ENCODE measurements at regions not wholly inside any gene's neighbourhood (a gene's known extent, or its start where the extent isn't known, plus 50 kb on each side); places are given as distances from the start of the nearest gene placed in this dataset.

DNA sequence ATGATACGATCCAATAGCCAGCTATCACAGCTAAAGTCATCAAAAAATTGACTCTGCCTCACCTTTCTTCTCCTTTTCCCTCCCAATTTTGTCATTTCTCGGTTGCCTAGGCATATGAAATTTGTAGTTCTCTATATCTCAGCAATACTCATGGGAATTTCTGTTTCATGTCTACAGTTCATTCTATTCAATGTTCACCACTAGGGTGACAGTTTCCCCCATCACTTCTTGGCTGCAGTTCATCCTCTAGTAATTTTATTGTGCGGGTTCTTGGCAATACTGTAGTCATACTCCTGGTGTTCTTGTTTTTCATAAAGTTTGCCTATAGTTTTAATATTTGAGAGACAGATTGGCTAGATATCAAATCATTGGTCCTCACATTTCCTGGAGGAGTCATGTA, 872.2 kb upstream of the ID2 start:
- H3K27ac ChIP-seq (ENCODE audit: low read depth in 2 of 2, low read length in 2 of 2), result no peak overlapping the region
- H3K9ac ChIP-seq (ENCODE audit: low read depth in 1 of 2, low read length in 2 of 2), result no peak overlapping the region
- no peaks in the 10 kb centered on the region for H3K27me3 ChIP-seq (ENCODE audit: control insufficient read depth in 2 of 2, insufficient read depth in 2 of 2, low read length in 2 of 2)
- H3K9me3 ChIP-seq (ENCODE audit: control insufficient read depth in 2 of 2, low read length in 2 of 2), result no peaks in the 10 kb centered on the region
- H3K4me1 ChIP-seq (ENCODE audit: control insufficient read depth in 2 of 2, insufficient read depth in 2 of 2, low read length in 2 of 2), result no peaks in the 10 kb centered on the region
- no peak overlapping the region for H3K4me3 ChIP-seq (ENCODE audit: low read length in 2 of 2)
- H3K36me3 ChIP-seq (ENCODE audit: control insufficient read depth in 2 of 2, insufficient read depth in 2 of 2, low read length in 2 of 2), result no peaks in the 10 kb centered on the region

GRCh38 chr2:7811073-7811472, 870.8 kb upstream of the ID2 start:
- no peaks in the 10 kb centered on the region for H3K27me3 ChIP-seq (ENCODE audit: control insufficient read depth in 2 of 2, insufficient read depth in 2 of 2, low read length in 2 of 2)
- no peak overlapping the region for H3K4me3 ChIP-seq (ENCODE audit: low read length in 2 of 2)
- no peak overlapping the region for H3K9ac ChIP-seq (ENCODE audit: low read depth in 1 of 2, low read length in 2 of 2)
- no peaks in the 10 kb centered on the region for H3K9me3 ChIP-seq (ENCODE audit: control insufficient read depth in 2 of 2, low read length in 2 of 2)
- H3K4me1 ChIP-seq (ENCODE audit: control insufficient read depth in 2 of 2, insufficient read depth in 2 of 2, low read length in 2 of 2), result no peaks in the 10 kb centered on the region
- H3K27ac ChIP-seq (ENCODE audit: low read depth in 2 of 2, low read length in 2 of 2), result no peak overlapping the region
- H3K36me3 ChIP-seq (ENCODE audit: control insufficient read depth in 2 of 2, insufficient read depth in 2 of 2, low read length in 2 of 2), result no peaks in the 10 kb centered on the region

DNA sequence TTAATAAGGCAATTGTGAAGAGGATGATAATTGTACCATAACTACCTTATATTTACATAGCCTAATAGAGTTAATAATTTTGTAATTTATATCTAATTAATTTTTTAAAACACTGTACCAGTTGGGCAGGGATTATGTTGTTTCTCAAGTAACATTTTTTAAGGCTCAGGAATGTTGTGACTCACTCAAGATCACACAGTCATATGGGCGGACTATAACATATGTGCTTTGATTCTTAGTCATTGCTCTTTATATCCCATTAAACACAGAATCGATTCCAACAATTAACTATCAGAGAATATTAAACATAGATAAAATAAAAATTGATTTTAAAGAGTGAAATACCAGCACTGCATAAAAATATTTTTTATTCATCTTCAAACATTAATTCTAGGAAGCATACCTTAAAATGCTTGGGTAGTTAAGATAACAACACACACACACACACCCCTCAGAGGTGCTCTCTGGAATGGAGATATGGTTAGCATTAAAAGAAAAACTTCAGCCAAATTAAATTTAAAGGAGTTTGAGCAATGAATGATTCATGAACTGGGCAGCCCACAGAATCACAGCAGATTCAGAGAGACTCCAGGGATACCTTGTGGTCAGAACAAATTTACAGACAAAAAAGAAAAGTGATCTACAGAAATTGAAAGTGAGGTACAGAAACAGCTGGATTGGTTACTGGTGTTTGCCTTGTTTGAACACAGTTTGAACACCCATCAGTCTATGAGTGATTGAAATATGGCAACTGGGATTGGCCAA, 869.4 kb upstream of the ID2 start:
- Histone ChIP-seq H3K4me1 (ENCODE audit: control insufficient read depth in 2 of 2, insufficient read depth in 2 of 2, low read length in 2 of 2) (no peaks in the 10 kb centered on the region), H3K9me3 (ENCODE audit: control insufficient read depth in 2 of 2, low read length in 2 of 2) (no peaks in the 10 kb centered on the region), H3K27ac (ENCODE audit: low read depth in 2 of 2, low read length in 2 of 2) (no peak overlapping the region), H3K36me3 (ENCODE audit: control insufficient read depth in 2 of 2, insufficient read depth in 2 of 2, low read length in 2 of 2) (no peaks in the 10 kb centered on the region), H3K27me3 (ENCODE audit: control insufficient read depth in 2 of 2, insufficient read depth in 2 of 2, low read length in 2 of 2) (no peaks in the 10 kb centered on the region), H3K4me3 (ENCODE audit: low read length in 2 of 2) (no peak overlapping the region), H3K9ac (ENCODE audit: low read depth in 1 of 2, low read length in 2 of 2) (no peak overlapping the region)

DNA sequence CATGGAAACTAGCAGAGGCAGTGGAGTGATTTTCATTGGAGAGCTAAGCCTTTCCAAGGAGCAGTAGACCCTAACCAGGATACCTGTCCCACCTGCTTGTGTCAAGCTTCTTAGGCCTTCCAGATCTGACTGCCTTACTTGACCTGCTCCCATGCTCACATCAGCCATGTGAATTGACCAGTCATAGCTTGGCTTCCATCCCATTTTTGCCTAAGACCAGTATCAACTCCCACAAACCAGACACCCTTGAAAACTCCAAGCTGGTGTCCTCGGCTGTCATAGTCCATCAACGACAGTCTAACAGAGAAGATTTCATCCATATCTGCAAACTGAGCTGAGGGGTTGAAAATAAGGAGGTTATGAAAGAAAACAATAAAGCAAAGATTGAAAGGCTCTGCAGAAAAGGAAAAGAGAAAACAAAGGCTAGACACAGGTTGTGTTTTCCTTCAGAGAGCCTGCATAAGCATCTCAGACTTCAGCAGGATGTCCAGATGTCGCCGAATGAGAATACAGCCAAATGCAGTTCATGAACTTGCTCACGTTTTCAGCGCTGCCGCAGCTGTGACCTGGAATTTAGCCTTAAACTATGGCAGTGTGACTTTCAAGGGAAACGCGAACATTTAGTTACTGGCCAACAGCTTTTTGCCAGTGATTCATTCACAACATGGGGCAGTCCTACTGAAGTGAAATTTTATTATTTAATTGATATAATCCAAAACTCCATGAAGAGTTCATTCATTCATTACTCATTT, 868.1 kb upstream of the ID2 start:
- H3K27me3 ChIP-seq (ENCODE audit: control insufficient read depth in 2 of 2, insufficient read depth in 2 of 2, low read length in 2 of 2), result no peaks in the 10 kb centered on the region
- H3K4me1 ChIP-seq (ENCODE audit: control insufficient read depth in 2 of 2, insufficient read depth in 2 of 2, low read length in 2 of 2), result no peaks in the 10 kb centered on the region
- H3K4me3 ChIP-seq (ENCODE audit: low read length in 2 of 2), result no peak overlapping the region
- H3K9me3 ChIP-seq (ENCODE audit: control insufficient read depth in 2 of 2, low read length in 2 of 2), result no peaks in the 10 kb centered on the region
- H3K9ac ChIP-seq (ENCODE audit: low read depth in 1 of 2, low read length in 2 of 2), result no peak overlapping the region
- no peaks in the 10 kb centered on the region for H3K36me3 ChIP-seq (ENCODE audit: control insufficient read depth in 2 of 2, insufficient read depth in 2 of 2, low read length in 2 of 2)
- H3K27ac ChIP-seq (ENCODE audit: low read depth in 2 of 2, low read length in 2 of 2), result no peak overlapping the region

GRCh38 chr2:7815726-7816125, 866.1 kb upstream of the ID2 start:
- Histone ChIP-seq H3K36me3 (ENCODE audit: control insufficient read depth in 2 of 2, insufficient read depth in 2 of 2, low read length in 2 of 2) (no peaks in the 10 kb centered on the region), H3K27me3 (ENCODE audit: control insufficient read depth in 2 of 2, insufficient read depth in 2 of 2, low read length in 2 of 2) (no peaks in the 10 kb centered on the region), H3K4me1 (ENCODE audit: control insufficient read depth in 2 of 2, insufficient read depth in 2 of 2, low read length in 2 of 2) (no peaks in the 10 kb centered on the region), H3K9me3 (ENCODE audit: control insufficient read depth in 2 of 2, low read length in 2 of 2) (no peaks in the 10 kb centered on the region), H3K27ac (ENCODE audit: low read depth in 2 of 2, low read length in 2 of 2) (no peak overlapping the region), H3K9ac (ENCODE audit: low read depth in 1 of 2, low read length in 2 of 2) (no peak overlapping the region), H3K4me3 (ENCODE audit: low read length in 2 of 2) (no peak overlapping the region)

GRCh38 chr2:7816233-7816632, 865.6 kb upstream of the ID2 start:
- no peaks in the 10 kb centered on the region for H3K4me1 ChIP-seq (ENCODE audit: control insufficient read depth in 2 of 2, insufficient read depth in 2 of 2, low read length in 2 of 2)
- no peak overlapping the region for H3K9ac ChIP-seq (ENCODE audit: low read depth in 1 of 2, low read length in 2 of 2)
- H3K27ac ChIP-seq (ENCODE audit: low read depth in 2 of 2, low read length in 2 of 2), result no peak overlapping the region
- H3K36me3 ChIP-seq (ENCODE audit: control insufficient read depth in 2 of 2, insufficient read depth in 2 of 2, low read length in 2 of 2), result no peaks in the 10 kb centered on the region
- no peaks in the 10 kb centered on the region for H3K9me3 ChIP-seq (ENCODE audit: control insufficient read depth in 2 of 2, low read length in 2 of 2)
- H3K4me3 ChIP-seq (ENCODE audit: low read length in 2 of 2), result no peak overlapping the region
- no peaks in the 10 kb centered on the region for H3K27me3 ChIP-seq (ENCODE audit: control insufficient read depth in 2 of 2, insufficient read depth in 2 of 2, low read length in 2 of 2)

DNA sequence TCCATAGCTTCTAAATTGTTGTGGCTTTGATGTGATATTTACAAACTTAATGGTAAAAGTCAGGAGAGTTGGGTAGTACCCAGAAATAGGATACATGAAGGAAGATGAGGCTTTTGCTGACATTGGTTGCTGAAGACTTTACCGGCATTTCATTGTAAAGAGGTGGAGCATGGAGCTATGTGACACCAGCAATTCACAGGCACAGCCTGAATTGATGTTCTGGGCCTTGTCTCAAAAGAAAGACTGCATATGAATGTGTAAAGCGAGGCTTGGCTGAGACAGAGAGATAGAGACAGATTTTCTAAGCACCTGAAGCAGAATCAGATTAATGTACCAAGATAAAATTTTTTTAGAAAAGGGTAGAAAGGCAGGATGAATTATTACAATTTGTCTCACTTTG, 864.9 kb upstream of the ID2 start:
- Histone ChIP-seq H3K4me1 (ENCODE audit: control insufficient read depth in 2 of 2, insufficient read depth in 2 of 2, low read length in 2 of 2) (no peaks in the 10 kb centered on the region), H3K9me3 (ENCODE audit: control insufficient read depth in 2 of 2, low read length in 2 of 2) (no peaks in the 10 kb centered on the region), H3K27ac (ENCODE audit: low read depth in 2 of 2, low read length in 2 of 2) (no peak overlapping the region), H3K36me3 (ENCODE audit: control insufficient read depth in 2 of 2, insufficient read depth in 2 of 2, low read length in 2 of 2) (no peaks in the 10 kb centered on the region), H3K9ac (ENCODE audit: low read depth in 1 of 2, low read length in 2 of 2) (no peak overlapping the region), H3K4me3 (ENCODE audit: low read length in 2 of 2) (no peak overlapping the region), H3K27me3 (ENCODE audit: control insufficient read depth in 2 of 2, insufficient read depth in 2 of 2, low read length in 2 of 2) (no peaks in the 10 kb centered on the region)

DNA sequence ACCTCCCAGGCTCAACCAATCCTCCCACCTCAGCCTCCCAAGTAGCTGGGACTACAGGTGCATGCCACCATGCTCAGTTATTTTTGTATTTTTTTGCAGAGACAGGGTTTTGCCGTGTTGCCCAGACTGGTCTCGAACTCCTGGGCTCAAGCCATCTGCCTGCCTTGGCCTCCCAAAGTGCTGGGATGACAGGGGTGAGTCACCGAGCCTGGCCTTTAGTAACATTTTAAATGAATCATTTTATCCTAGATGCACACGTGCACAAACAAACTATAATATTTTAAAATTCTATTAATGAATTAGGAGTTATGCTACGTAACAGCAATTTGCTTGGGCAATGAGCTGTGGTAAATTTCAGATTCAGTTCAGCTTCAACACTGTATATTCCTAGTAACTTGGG, 862.5 kb upstream of the ID2 start:
- no peaks in the 10 kb centered on the region for H3K27me3 ChIP-seq (ENCODE audit: control insufficient read depth in 2 of 2, insufficient read depth in 2 of 2, low read length in 2 of 2)
- no peaks in the 10 kb centered on the region for H3K36me3 ChIP-seq (ENCODE audit: control insufficient read depth in 2 of 2, insufficient read depth in 2 of 2, low read length in 2 of 2)
- H3K4me3 ChIP-seq (ENCODE audit: low read length in 2 of 2), result no peak overlapping the region
- H3K9me3 ChIP-seq (ENCODE audit: control insufficient read depth in 2 of 2, low read length in 2 of 2), result no peaks in the 10 kb centered on the region
- H3K27ac ChIP-seq (ENCODE audit: low read depth in 2 of 2, low read length in 2 of 2), result no peak overlapping the region
- no peaks in the 10 kb centered on the region for H3K4me1 ChIP-seq (ENCODE audit: control insufficient read depth in 2 of 2, insufficient read depth in 2 of 2, low read length in 2 of 2)
- H3K9ac ChIP-seq (ENCODE audit: low read depth in 1 of 2, low read length in 2 of 2), result no peak overlapping the region

GRCh38 chr2:7819850-7820249, 862.0 kb upstream of the ID2 start:
- H3K36me3 ChIP-seq (ENCODE audit: control insufficient read depth in 2 of 2, insufficient read depth in 2 of 2, low read length in 2 of 2), result no peaks in the 10 kb centered on the region
- no peak overlapping the region for H3K27ac ChIP-seq (ENCODE audit: low read depth in 2 of 2, low read length in 2 of 2)
- H3K4me3 ChIP-seq (ENCODE audit: low read length in 2 of 2), result no peak overlapping the region
- no peak overlapping the region for H3K9ac ChIP-seq (ENCODE audit: low read depth in 1 of 2, low read length in 2 of 2)
- H3K27me3 ChIP-seq (ENCODE audit: control insufficient read depth in 2 of 2, insufficient read depth in 2 of 2, low read length in 2 of 2), result no peaks in the 10 kb centered on the region
- H3K9me3 ChIP-seq (ENCODE audit: control insufficient read depth in 2 of 2, low read length in 2 of 2), result no peaks in the 10 kb centered on the region
- H3K4me1 ChIP-seq (ENCODE audit: control insufficient read depth in 2 of 2, insufficient read depth in 2 of 2, low read length in 2 of 2), result no peaks in the 10 kb centered on the region

DNA sequence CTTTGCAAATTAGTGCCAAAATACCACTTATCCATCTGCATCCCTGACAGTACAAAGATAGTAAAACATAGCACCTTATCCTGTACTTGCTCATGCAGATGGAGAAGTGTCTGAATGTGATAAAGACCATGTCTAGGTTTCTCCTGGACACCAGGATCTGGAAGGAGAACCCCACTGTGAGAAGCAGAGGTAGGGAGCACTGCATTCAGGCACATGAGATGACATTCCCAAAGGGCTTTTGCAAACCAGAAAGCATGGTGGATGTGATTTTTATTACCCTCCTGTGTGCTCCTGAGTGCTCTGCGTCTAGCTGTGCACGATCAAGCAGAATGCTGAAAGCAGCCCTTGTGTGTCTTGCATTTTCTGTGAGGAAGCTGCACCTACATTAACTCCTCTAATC, 857.6 kb upstream of the ID2 start:
- no peak overlapping the region for H3K4me3 ChIP-seq (ENCODE audit: low read length in 2 of 2)
- no peaks in the 10 kb centered on the region for H3K27me3 ChIP-seq (ENCODE audit: control insufficient read depth in 2 of 2, insufficient read depth in 2 of 2, low read length in 2 of 2)
- no peak overlapping the region for H3K27ac ChIP-seq (ENCODE audit: low read depth in 2 of 2, low read length in 2 of 2)
- H3K9me3 ChIP-seq (ENCODE audit: control insufficient read depth in 2 of 2, low read length in 2 of 2), result no peaks in the 10 kb centered on the region
- H3K4me1 ChIP-seq (ENCODE audit: control insufficient read depth in 2 of 2, insufficient read depth in 2 of 2, low read length in 2 of 2), result no peaks in the 10 kb centered on the region
- no peak overlapping the region for H3K9ac ChIP-seq (ENCODE audit: low read depth in 1 of 2, low read length in 2 of 2)
- no peaks in the 10 kb centered on the region for H3K36me3 ChIP-seq (ENCODE audit: control insufficient read depth in 2 of 2, insufficient read depth in 2 of 2, low read length in 2 of 2)
